ENCODE measurements at regions not wholly inside any gene's neighbourhood (a gene's known extent, or its start where the extent isn't known, plus 50 kb on each side); places are given as distances from the start of the nearest gene placed in this dataset.

DNA sequence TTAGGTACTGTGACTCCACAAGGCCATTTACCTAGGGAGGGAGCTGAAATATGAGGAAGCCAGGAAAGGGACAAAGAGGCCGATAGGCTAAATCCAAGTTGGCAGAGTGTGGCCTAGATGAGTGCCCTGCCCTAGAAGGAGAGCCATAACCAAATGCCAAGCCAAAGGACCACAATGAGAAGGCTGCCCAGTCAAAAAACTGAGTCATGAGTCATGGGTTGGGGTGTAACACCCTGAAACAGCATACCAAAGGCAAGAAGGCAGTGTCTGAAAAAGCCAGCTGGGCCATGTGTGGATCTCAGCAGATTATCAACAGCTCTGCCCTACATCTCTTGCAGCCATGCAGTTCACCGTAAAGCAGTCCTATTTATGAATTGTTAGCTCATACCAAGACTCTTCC, 171.7 kb downstream of the PHLDA1 start:
- no peak for TF ChIP-seq POLR2A (IDR thresholded peaks at IDR 0.05)
- TF ChIP-seq, protein P1, sequence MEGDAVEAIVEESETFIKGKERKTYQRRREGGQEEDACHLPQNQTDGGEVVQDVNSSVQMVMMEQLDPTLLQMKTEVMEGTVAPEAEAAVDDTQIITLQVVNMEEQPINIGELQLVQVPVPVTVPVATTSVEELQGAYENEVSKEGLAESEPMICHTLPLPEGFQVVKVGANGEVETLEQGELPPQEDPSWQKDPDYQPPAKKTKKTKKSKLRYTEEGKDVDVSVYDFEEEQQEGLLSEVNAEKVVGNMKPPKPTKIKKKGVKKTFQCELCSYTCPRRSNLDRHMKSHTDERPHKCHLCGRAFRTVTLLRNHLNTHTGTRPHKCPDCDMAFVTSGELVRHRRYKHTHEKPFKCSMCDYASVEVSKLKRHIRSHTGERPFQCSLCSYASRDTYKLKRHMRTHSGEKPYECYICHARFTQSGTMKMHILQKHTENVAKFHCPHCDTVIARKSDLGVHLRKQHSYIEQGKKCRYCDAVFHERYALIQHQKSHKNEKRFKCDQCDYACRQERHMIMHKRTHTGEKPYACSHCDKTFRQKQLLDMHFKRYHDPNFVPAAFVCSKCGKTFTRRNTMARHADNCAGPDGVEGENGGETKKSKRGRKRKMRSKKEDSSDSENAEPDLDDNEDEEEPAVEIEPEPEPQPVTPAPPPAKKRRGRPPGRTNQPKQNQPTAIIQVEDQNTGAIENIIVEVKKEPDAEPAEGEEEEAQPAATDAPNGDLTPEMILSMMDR (IDR thresholded peaks at IDR 0.05), result no peak

Data from body of pancreas (tissue), 4 donors.